Hypothalamus (tissue), 51 donors: ENCODE measurements at regions not wholly inside any gene's neighbourhood (a gene's known extent, or its start where the extent isn't known, plus 50 kb on each side); places are given as distances from the start of the nearest gene placed in this dataset.
"Not testable (repeated sequence)": the region's sequence is repeated elsewhere in the genome, so short reads cannot be mapped to it uniquely, and the experiment has no call there.

Source experiments
- DNase-seq, 51 donors: peaks; one replicate each; lab custom pipeline; 2025; lab: John Stamatoyannopoulos, UW

DNA sequence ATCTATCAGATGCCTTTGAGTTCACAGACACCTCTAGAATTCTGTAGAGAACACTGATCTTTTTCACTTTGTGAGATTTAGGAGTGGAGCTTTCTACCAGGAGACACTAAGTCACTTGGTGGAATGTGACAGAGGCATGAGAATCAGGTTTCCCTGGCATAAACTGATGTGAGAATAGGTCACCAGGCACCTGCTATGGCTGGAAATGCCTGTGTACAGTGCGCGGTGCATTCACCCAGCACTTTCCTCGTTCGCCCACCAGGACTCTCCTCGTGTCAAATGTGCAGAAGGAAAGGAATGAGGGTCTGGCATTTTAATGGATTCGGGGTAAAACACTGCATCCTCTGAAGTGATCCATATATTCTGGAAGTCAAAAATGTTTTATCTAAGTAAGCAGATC lies 281.8 kb upstream of the TUT7 start:
- DNase-seq: no peak

DNA sequence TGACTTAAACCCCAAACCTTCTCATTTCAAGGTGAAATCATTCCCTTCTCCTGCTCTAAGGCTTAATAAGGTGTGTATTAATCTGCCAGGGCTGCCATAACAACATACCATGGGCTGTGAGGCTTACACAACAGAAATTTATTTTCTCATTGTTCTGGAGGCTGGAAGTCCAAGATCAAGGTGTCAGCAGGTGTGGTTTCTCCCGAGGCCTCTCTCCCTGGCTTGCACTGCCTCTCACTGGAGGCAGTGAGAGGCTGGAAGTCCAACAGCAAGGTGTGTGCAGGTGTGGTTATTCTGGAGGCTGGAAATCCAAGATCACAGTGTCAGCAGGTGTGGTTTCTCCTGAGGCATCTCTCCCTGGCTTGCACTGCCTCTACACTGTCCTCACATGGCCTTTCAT lies 280.3 kb upstream of the TUT7 start:
- DNase-seq: no peak

DNA sequence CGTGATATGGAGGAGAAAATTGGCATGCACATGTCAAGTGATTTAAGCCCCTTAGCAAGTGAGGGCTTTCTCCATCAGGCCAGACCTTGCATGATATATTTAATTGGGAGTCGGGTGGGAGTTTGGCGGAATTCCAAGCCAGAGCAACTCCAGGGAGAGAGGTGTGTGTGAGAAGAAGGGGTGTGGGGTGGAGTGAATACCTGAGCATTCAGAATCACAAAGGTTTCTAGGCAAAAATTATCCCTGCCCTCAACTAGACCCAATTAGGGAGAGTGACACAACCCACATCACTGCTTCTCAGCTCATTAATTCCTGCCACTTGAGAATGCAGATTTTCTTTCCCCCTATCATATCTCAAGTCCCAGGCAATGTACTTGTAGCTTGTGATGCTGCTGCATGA lies 279.7 kb upstream of the TUT7 start:
- DNase-seq: no peak

- no peak for DNase-seq
Observed at GRCh38 chr9:86632537-86632936, 278.3 kb upstream of the TUT7 start.

DNA sequence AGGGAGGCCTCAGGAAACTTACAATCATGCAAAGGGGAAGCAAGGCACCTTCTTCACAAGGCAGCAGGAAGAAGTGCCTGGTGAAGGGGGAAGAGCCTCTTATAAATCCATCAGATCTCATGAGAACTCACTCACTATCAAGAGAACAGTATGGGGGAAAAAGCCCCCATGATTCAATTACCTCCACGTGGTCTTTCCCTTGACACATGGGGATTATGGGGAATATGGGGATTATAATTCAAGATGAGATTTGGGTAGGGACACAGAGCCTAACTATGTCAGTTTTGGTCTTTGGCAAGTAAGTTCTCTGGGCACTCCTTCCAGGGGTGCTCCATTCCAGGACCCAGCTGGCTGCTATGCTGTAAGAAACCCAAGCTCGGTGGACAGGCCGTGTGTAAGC lies 275.3 kb upstream of the TUT7 start:
- no peak for DNase-seq

DNA sequence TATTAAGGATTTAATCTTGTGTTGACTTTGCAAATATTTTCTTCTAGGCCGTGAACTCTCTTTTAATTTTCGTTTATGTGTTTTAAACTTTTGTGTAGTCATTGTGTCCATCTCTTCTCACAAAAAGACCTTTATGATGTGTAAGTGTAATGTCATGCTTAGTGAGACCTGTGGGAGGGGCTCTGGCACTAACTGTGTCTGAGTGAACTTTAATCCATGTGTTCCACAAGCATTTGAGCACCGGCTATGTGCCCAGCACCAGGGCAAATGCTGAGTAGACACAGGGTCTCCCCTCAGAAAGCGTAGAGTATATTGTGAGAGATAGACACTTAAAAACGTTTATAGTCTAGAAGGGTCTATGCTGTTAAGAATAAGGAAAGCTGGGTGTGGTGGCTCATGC lies 272.6 kb upstream of the TUT7 start:
- DNase-seq: no peak

GRCh38 chr9:86624630-86625029 lies 270.4 kb upstream of the TUT7 start:
- no peak for DNase-seq

- DNase-seq: peak in 2 of 51 donors; percentile 2
Observed at GRCh38 chr9:86614871-86615849, 260.9 kb upstream of the TUT7 start.

DNA sequence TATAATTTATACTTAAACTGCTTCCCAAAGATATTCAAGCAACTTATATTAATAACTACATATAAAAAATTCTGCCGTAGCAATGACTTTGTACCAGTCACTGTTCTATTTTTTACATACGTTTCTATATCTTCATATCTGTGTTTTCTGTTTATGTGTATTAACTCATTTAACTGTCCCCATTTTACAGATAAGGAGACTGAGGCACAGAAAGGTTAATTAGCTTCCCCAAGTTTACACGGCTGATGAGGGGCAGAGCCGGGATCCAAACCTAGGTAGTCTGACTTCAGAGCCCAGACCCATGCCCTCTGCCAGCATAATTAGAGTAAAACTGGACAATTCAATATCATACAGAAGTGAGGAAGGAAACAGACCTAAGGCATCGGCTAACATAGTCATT lies 259.7 kb upstream of the TUT7 start:
- no peak for DNase-seq

- DNase-seq: not testable (repeated sequence)
Observed at GRCh38 chr9:86611534-86611933, 257.3 kb upstream of the TUT7 start.

GRCh38 chr9:86605303-86605702 lies 251.1 kb upstream of the TUT7 start:
- DNase-seq: no peak

DNA sequence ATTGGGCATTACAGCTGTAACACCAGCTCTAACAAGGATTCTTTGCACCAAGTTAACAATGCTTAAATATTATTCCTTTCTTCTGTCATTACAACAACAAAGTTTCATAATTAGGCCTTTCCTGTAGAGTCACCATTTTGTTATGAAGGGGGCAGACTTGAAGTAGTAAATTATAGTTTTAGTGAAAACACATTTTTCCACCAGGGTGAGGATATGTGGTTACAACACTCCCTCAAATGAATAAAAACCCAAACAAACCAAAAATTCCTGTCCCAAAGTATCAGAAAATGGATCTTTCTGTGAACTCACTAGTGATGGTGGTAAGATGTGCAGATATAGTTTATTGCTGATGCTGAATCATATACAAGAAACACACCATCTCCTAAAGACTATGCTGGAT lies 250.5 kb upstream of the TUT7 start:
- no peak for DNase-seq

GRCh38 chr9:86602715-86603114 lies 248.5 kb upstream of the TUT7 start:
- DNase-seq: no peak

DNA sequence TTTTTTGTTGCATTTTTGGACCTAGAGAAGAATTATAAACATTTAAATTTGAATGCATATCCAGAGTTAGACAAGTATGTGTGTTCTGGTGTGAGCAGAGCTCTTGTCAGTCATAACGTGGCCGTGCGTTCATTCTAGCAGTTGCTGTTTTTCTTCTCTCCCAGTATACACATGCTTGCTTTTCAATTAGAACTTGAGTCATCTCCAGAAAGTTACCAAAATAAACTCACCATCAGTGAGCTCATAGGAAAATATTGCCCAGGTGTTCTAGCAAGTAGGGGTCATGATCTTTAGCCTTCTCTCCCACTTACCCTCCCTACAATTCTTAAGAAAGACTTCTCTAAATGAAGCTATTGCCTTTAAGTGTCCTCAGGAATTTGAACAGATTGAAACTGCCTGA lies 247.5 kb upstream of the TUT7 start:
- no peak for DNase-seq

- no peak for DNase-seq
Observed at GRCh38 chr9:86600977-86601376, 246.8 kb upstream of the TUT7 start.

DNA sequence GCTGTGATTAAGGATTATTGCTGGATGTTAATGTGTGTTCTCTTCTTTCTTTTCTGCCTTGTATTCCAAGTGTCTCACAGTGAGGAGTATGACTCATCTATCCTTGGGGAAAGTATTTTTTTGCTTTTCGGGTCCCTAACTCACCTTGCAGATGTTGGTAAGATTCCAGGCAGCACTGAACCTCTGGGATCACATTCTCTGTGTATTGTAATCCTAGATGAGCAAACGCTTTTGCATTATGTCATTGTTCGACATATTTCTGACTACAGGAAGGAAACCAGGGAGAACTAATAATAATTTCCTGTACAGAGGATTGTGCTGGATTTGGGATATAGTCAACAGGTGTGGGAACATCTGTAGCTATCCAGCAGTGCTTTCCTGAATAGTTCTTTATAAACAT lies 246.1 kb upstream of the TUT7 start:
- peak in 1 of 51 donors; percentile 21 for DNase-seq

- DNase-seq: no peak
Observed at GRCh38 chr9:86599561-86599960, 245.4 kb upstream of the TUT7 start.

GRCh38 chr9:86598411-86599239 lies 244.4 kb upstream of the TUT7 start:
- no peak for DNase-seq

- DNase-seq: no peak
Observed at GRCh38 chr9:86594724-86595123, 240.5 kb upstream of the TUT7 start.

- no peak for DNase-seq
Observed at GRCh38 chr9:86591472-86591871, 237.3 kb upstream of the TUT7 start.

DNA sequence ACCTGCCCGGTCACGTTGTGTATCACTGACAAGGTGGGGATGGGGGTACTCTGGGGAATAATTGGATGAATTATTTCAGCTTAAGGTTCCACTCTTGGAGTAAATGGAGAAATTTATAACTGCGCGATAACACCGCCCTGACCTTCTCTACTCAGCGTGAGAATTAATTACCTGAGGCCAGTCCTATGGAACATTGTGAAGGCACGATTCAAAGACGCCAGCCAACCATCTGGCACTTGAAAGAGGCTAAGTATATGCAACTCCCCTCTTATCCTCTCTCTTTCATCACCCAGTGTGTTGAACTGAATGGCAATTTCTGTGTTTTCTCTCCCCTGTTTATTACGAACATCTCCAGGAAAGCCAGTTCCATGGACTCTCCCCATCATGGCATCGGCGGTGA lies 235.5 kb upstream of the TUT7 start:
- no peak for DNase-seq

DNA sequence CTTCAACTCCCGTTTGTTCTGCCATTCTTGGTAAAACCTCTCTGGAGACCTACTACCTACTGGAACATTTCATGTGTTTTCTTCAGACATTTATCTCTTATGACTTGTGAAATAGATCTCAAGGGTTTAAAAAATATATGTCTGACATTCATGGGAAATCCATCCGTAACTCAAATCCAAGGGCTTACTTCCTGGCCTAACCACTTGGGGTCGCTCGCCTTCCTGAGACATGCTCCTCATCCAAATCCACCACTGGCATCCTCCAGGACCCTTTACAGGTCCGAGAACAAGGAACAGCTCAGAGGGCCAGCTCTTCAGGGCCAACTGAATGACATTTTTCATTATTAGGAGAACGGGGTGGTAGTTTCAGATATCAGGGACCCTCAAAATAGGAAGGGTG lies 235.1 kb upstream of the TUT7 start:
- no peak for DNase-seq
